T-cell (primary cell): ENCODE measurements at regions not wholly inside any gene's neighbourhood (a gene's known extent, or its start where the extent isn't known, plus 50 kb on each side); places are given as distances from the start of the nearest gene placed in this dataset.

Experiments
- ATAC-seq, 4 experiments: fragments of 200-7000 bp in 3 of 4; fragments of 150-1000 bp in 1 of 4; cut with Tn5 transposase; replicated peaks in 1 of 4; 1 replicate in 3 of 4; 2 replicates in 1 of 4; pipeline ENCODE4 v1.10.0; 2021; ENCODE audit warnings: moderate library complexity in 3 of 4, mild to moderate bottlenecking in 2 of 4, moderate number of reproducible peaks in 1 of 4
- CTCF ChIA-PET, 2 donors: fragments of 300-600 bp; sonication (Branson Sonifier 250); formaldehyde crosslinking; loops; one replicate each; lab custom pipeline; 2022; ENCODE audit warnings: antibody characterized with exemption in 2 of 2; lab: Charles Lee
- POLR2A ChIA-PET, 2 donors: fragments of 300-600 bp; sonication (Branson Sonifier 250); formaldehyde crosslinking; loops; one replicate each; lab custom pipeline; 2022; ENCODE audit warnings: antibody characterized with exemption in 2 of 2; lab: Charles Lee
- DNase-seq, 35 experiments: peaks; one replicate each; pipeline versions ENCODE4 v3.0.0 to v3.0.0-alpha.2; 2013 to 2023
- H3K27ac ChIP-seq: one replicate; pipeline ENCODE4 v1.5.1; 2013; ENCODE audit warnings: low read length
- H3K27me3 ChIP-seq, 2 experiments: replicated peaks in 1 of 2; 1 replicate in 1 of 2; 2 replicates in 1 of 2; pipeline versions ENCODE4 v1.6.1 to v1.7.0; 2013; ENCODE audit warnings: low read length in 1 of 2, mixed read lengths in 1 of 2; ENCODE audit not compliant: control insufficient read depth in 2 of 2, insufficient read depth in 2 of 2; ENCODE audit errors: extremely low read depth in 1 of 2
- H3K36me3 ChIP-seq, 2 donors: 1 replicate in 1 of 2; 2 replicates in 1 of 2; pipeline versions ENCODE4 v1.6.1 to v1.7.0; 2013; ENCODE audit warnings: low read length in 1 of 2; ENCODE audit not compliant: control insufficient read depth in 2 of 2, insufficient read depth in 1 of 2; ENCODE audit errors: extremely low read depth in 1 of 2
- H3K4me1 ChIP-seq, 2 experiments: 1 replicate in 1 of 2; 2 replicates in 1 of 2; pipeline versions ENCODE4 v1.6.1 to v1.7.0; 2013; ENCODE audit warnings: low read length in 2 of 2, mixed read lengths in 1 of 2; ENCODE audit not compliant: insufficient read depth in 2 of 2, control insufficient read depth in 1 of 2; ENCODE audit errors: extremely low read depth in 1 of 2
- H3K4me3 ChIP-seq, 2 donors: 1 replicate in 1 of 2; 2 replicates in 1 of 2; pipeline versions ENCODE4 v1.5.1 to v1.7.0; 2013; ENCODE audit warnings: mild to moderate bottlenecking in 2 of 2, low read length in 1 of 2, moderate library complexity in 1 of 2; ENCODE audit not compliant: control insufficient read depth in 1 of 2; ENCODE audit errors: extremely low read depth in 1 of 2
- H3K9me3 ChIP-seq: 2 replicates; pipeline ENCODE4 v1.7.0; 2013
- H3K27ac Mint-ChIP-seq, 2 donors: one replicate each; pipeline ENCODE4 v1.8.0; 2020 to 2021; ENCODE audit warnings: mild to moderate bottlenecking in 2 of 2, mixed read lengths in 2 of 2
- H3K27me3 Mint-ChIP-seq, 2 donors: one replicate each; pipeline ENCODE4 v1.8.0; 2021 to 2022; ENCODE audit warnings: mixed read lengths in 2 of 2
- H3K36me3 Mint-ChIP-seq: one replicate; pipeline ENCODE4 v1.8.0; 2021; ENCODE audit warnings: mixed read lengths
- H3K4me1 Mint-ChIP-seq, 3 donors: one replicate each; pipeline ENCODE4 v1.8.0; 2020 to 2022; ENCODE audit warnings: mixed read lengths in 3 of 3, mild to moderate bottlenecking in 1 of 3
- H3K4me3 Mint-ChIP-seq, 3 donors: one replicate each; pipeline ENCODE4 v1.8.0; 2020 to 2022; ENCODE audit warnings: mild to moderate bottlenecking in 3 of 3, mixed read lengths in 3 of 3, moderate library complexity in 3 of 3
- H3K9me3 Mint-ChIP-seq, 3 donors: one replicate each; pipeline ENCODE4 v1.8.0; 2020 to 2022; ENCODE audit warnings: mixed read lengths in 3 of 3
- WGBS: methylation state at CpG from one replicate; pipeline ENCODE4 v1.1.5; 2013; ENCODE audit warnings: missing lambda C conversion rate; ENCODE audit not compliant: insufficient coverage; 5-methylcytosine and 5-hydroxymethylcytosine counted together

GRCh38 chr13:46951516-46951915 lies 54.7 kb upstream of the HTR2A start:
- WGBS = no CpG with 5 or more reads among the region's 6 CpGs
- CTCF ChIA-PET = no interaction called here
- H3K36me3 Mint-ChIP-seq = no peaks in the 10 kb centered on the region

GRCh38 chr13:46949211-46949610 lies 52.4 kb upstream of the HTR2A start:
- ChIA-PET POLR2A (no interaction called here), CTCF (no interaction called here)
- H3K27ac Mint-ChIP-seq = no peak overlapping the region
- Histone ChIP-seq H3K4me1 (no peaks in the 10 kb centered on the region), H3K9me3 (no peaks in the 10 kb centered on the region), H3K27me3 (no peaks in the 10 kb centered on the region), H3K36me3 (no peaks in the 10 kb centered on the region), H3K27ac (no peak overlapping the region), H3K4me3 (no peak overlapping the region)
- H3K4me3 Mint-ChIP-seq = no peak overlapping the region
- peaks cover 0 to 9% of the 10 kb centered on the region in 2 donors for H3K27me3 Mint-ChIP-seq
- no peaks in the 10 kb centered on the region for H3K4me1 Mint-ChIP-seq
- ATAC-seq = no peak
- H3K9me3 Mint-ChIP-seq = peaks cover under 1 to 6% (median 6%) of the 10 kb centered on the region in 3 donors
- no peaks in the 10 kb centered on the region for H3K36me3 Mint-ChIP-seq
- 63% methylated on average over 1 of the region's 3 CpGs for whole genome bisulfite sequencing
- no peak for DNase-seq

More at GRCh38 chr13:46951516-46951915, 54.7 kb upstream of the HTR2A start:
- no peak for ATAC-seq
- Histone ChIP-seq H3K36me3 (no peaks in the 10 kb centered on the region), H3K4me1 (no peaks in the 10 kb centered on the region), H3K4me3 (no peak overlapping the region), H3K27me3 (no peaks in the 10 kb centered on the region), H3K9me3 (no peaks in the 10 kb centered on the region), H3K27ac (no peak overlapping the region)
- Mint-ChIP-seq H3K4me1 (no peaks in the 10 kb centered on the region), H3K4me3 (no peak overlapping the region), H3K27me3 (peaks cover 0 to 9% of the 10 kb centered on the region in 2 donors), H3K9me3 (no peaks in the 10 kb centered on the region), H3K27ac (no peak overlapping the region)
- POLR2A ChIA-PET = no interaction called here
- DNase-seq = no peak

DNA sequence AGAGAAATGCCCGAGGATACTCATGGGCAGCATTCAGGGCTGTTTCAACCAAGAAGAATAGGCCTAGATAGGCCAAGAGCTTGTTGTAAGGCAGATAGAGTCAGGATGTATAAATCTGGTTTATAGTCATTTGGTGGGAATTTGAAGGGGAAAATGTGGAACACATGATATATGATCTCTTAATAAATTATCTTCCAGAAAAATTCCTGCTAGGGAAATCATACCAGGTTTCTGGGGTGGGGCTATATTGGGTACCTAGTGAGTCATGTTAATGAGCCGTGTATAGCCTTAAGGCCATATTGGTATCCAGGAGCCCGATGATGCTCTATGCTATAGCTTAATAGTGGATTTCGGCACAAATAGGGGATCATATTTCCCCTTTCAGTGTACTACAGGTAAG lies 51.5 kb upstream of the HTR2A start:
- Histone ChIP-seq H3K9me3 (no peaks in the 10 kb centered on the region), H3K4me3 (no peak overlapping the region), H3K4me1 (no peaks in the 10 kb centered on the region), H3K36me3 (no peaks in the 10 kb centered on the region), H3K27me3 (no peaks in the 10 kb centered on the region), H3K27ac (no peak overlapping the region)
- Mint-ChIP-seq H3K27ac (no peak overlapping the region), H3K9me3 (peaks cover 2 to 12% (median 9%) of the 10 kb centered on the region in 3 donors), H3K36me3 (no peaks in the 10 kb centered on the region), H3K4me3 (no peak overlapping the region), H3K27me3 (peaks cover 0 to 9% of the 10 kb centered on the region in 2 donors), H3K4me1 (no peaks in the 10 kb centered on the region)
- no peak for DNase-seq
- 67% methylated on average over 2 of the region's 4 CpGs for WGBS
- ATAC-seq = no peak
- CTCF ChIA-PET = no interaction called here
- POLR2A ChIA-PET = no interaction called here

DNA sequence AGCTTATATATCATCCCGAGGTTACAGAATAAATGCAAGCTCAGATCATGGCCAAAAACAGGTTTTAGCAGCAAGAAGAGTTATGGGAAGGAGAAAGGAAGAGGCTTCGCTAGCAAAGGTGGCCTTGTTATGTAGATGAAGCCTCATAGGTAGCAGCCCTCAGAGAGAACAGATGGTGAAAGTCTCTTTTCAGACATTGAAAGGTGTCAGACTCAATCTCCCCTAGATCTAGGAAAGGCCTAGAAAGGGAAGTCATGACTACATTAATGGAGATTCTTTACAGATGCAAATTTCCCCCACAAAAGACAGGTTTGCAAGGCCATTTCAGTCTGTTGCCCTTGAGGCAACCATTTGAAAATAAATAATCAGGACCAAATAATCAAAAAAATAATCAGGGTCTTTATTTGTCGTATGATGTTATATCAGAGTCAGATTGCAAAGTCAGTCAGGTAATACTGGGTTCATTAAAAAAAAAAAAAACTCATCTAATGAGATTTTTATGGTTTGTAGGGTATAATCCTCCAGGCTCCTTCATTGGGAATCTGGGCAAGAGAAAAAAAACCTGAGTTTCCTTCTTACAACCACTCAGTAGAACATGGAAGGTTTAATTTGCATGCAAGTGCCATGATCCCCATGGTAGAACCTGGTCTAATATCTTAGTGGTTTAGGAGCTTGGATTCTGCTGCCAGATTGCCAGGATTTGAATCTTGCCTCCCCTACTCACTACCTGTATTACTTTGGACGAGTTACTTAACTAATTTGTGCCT lies 50.8 kb upstream of the HTR2A start:
- Mint-ChIP-seq H3K4me3 (no peak overlapping the region), H3K27ac (no peak overlapping the region), H3K4me1 (no peaks in the 10 kb centered on the region), H3K27me3 (peaks cover 0 to 9% of the 10 kb centered on the region in 2 donors), H3K9me3 (peaks cover 2 to 12% (median 9%) of the 10 kb centered on the region in 3 donors), H3K36me3 (no peaks in the 10 kb centered on the region)
- Histone ChIP-seq H3K27ac (no peak overlapping the region), H3K9me3 (no peaks in the 10 kb centered on the region), H3K27me3 (no peaks in the 10 kb centered on the region), H3K4me1 (no peaks in the 10 kb centered on the region), H3K36me3 (no peaks in the 10 kb centered on the region), H3K4me3 (no peak overlapping the region)
- ChIA-PET POLR2A (no interaction called here), CTCF (no interaction called here)
- WGBS = no CpG with 5 or more reads among the region's 4 CpGs
- ATAC-seq = no peak
- no peak for DNase-seq
